ENCODE measurements at regions not wholly inside any gene's neighbourhood (a gene's known extent, or its start where the extent isn't known, plus 50 kb on each side); places are given as distances from the start of the nearest gene placed in this dataset.

DNA sequence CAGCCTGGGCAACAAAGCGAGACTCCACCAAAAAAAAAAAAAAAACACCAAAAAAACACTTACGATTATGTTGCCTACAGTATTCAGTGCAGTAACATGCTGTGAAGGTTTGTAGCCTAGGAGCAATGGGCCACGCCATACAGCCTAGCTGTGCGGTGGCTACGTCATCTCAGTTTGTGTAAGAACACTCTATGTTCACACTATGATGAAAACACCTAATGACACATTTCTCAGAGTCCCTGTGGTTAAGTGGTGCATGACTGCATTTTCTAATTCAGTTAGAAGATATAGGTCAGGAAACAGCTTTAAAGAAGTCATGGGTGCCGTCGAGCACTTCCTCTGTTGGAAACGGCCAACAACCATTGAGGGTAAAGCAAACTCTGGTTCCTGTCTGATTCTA, 75.7 kb upstream of the ANO1 start:
- no peak for DNase-seq

GRCh38 chr11:70005107-70005818, 72.9 kb upstream of the ANO1 start:
- DNase-seq = no peak

DNA sequence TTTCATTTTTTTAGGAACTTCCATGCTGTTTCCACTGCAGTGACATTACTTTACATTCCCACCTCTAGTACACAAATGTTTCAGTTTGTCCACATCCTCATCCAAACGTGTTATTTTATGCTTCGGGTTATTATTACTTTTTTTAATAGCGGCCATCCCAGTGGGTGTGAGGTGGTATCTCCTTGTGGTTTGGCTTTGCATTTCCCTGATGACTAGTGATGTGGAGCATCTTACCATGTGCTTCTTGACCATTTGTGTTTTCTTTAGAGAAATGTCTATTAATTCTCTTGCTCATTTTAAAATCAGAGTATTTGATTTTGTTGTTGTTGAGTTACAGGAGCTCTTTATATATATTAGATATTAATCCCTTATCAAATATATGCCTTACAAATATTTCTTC, 70.3 kb upstream of the ANO1 start:
- no peak for DNase-seq

DNA sequence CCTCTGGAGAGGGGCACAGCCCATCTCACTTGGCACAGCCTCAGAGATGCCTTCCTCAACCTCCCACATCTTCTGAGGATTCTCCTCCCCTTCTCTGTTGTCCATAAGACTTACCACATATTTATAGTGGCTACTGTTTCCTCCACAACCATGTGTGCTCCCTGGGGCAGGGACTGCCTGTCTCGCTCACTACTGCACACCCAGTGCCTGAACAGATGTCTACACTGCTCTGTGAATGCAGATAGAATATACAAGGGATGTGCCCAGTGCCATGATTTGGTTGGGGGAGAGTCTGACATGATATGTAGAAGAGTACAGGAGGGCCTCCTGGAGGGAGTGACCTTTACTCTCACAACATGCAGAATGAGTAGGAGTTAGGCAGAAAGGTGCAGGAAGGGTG, 67.3 kb upstream of the ANO1 start:
- DNase-seq = no peak

DNA sequence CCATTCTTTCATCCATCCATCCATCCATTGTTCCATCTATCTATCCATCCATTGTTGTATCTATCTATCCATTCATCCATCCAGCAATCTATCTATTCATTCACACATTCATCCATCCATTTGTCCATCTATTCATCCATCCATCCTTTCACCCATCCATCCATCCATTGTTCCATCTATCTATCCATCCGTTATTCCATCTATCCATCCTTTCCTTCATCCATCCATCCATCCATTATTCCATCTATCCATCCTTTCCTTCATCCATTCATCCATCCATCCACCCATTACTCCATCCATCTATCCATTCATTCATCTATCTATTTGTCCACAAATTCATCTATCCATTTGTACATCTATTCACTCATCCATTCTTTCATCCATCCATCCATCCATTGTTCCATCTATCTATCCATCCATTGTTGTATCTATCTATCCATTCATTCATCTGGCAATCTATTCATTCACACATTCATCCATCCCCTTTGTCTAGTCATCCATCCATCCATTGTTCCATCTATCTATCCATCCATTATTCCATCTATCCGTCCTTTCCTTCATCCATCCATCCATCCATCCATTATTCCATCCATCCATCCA, 65.9 kb upstream of the ANO1 start:
- no peak for DNase-seq

DNA sequence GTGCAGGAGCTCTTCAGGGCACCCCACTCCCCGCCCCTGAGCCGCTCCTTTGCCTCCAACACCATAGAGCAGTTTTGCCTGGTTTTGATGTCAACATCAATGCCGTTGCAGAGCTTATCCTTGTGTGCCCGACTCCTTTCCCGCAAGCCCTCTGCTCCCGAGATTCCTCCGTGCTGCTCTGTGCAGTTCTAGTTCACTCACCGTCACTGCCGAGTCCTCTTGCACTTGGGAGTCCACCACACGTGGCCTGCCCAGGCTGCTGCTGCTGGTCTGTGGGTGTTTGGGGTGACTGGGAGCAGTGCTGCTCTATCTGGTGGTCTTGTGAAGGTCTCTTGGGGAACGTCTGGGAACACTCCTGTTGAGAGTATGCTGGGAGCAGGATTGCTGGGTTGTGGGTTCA, 63.8 kb upstream of the ANO1 start:
- DNase-seq = no peak

DNA sequence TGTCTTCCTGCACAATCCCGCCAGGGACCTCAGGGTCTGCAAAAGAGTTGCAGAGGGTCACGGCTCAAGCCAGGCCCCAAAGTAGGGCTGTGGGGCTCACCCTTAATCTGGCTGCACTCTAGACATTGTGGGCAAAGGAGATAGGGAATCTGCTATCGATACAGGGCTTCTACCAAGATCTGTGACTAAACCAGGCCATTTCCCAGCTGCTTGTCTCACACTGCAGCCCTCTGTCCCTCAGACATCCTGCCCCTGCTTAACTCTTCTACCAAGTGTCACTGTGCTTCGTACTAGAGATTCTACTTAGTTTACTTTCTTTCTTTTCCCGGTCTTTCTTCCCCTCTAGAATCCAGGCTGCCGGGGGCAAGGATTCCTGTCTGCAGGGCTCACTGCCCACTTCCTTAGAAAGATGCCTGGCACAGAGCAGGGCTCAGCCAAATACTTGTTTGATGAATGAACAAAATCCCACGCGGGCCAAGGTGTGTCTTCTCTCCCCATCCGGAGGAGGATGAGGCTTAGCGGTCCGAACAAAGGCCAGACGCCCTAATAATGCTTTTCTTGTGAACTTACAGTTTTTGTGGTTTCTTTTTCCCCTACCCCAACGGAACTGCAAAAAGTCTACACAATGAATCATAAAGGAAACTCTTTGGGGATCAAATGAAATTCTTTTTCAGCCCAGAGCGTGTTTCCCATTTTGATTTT, 61.3 kb upstream of the ANO1 start:
- DNase-seq = no peak

GRCh38 chr11:70018816-70019215, 59.3 kb upstream of the ANO1 start:
- no peak for DNase-seq

DNA sequence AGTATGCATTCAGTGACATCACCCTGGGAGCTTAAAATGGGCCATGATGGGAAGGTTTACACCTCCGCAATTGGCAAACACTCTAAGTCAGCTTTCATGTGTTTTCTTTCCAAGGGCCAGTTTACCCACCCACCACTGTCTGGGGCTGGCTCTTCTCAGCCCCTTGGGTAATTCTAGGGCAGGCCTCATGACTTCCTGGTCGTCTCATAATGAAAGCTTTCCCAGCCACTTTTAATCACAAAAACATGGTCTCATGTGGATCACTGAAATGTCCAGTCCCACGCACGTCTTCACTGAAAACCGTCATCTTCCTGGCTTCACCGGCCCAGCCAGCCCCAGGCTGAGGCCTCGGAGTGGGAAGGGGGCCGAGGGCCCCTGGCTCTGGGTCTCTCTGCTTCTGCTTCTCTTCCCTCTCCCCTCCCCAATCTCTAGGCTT, 58.5 kb upstream of the ANO1 start:
- no peak for DNase-seq

DNA sequence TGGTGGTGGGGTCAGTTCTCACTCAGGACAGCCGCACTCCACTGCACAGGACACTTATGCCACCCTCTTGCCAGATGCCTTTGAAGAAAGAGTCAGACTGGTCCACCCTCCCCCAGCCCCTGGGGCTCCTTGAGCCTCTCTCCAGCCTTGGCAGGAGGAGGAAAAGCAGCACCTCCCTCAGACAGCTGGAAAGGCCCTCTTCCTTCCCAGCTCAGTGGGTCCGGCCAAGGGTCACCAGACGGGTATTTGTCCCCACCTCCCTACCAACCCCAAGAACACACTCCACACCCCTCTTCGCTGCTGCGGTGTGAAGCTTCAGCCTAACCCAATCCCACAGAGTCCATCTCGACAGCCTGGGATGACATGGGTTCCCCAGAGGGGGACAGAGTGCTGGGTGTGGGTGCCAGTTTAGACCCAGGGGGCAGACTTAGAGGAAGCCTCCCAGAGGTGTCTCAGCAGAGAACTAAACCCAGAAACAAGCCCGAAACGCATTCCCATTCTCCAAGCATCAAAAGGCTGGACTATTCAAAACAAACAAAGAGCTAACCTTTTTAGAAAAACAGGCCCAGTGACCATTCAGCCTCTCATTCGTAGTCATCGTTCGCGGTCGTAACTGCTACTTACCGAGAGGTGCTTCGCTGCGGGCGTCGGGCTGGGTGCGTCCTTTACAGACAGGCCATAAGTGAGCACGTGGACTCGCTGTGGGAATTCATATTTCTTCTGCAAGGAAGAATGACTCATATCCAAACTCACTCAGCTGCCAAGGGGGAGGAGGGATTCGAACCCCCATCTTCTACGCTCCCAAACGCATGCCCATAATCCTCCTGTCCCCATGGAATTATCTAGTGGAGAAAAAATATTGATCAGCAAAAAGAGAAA, 57.5 kb upstream of the ANO1 start:
- no peak for DNase-seq

DNA sequence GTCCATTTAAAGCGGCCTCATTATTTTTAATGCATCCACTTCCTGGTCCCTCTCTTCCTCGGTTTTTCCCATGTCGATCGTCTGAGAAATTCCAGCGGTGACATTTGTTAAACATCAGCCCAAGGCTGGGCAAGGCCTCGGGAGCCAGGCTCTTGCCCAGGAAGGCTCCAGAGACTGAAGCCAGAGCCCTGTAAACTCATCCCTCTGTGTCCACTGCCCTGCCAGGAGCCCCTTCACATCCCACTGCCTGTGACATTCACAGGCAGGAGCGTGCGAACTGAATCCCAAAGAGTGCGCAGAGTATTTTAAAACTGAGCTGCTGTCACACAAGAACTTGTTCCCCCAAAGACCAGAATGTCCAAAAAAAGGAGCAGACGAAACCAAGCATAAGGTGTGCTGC, 56.5 kb upstream of the ANO1 start:
- DNase-seq = no peak

- DNase-seq = no peak
Measured at GRCh38 chr11:70024036-70024772, 53.9 kb upstream of the ANO1 start.

- no peak for DNase-seq
Measured at GRCh38 chr11:70024773-70025045, 53.4 kb upstream of the ANO1 start.

GRCh38 chr11:70025308-70025707, 52.8 kb upstream of the ANO1 start:
- no peak for DNase-seq

- no peak for DNase-seq
Measured at GRCh38 chr11:70026012-70026411, 52.1 kb upstream of the ANO1 start.

DNA sequence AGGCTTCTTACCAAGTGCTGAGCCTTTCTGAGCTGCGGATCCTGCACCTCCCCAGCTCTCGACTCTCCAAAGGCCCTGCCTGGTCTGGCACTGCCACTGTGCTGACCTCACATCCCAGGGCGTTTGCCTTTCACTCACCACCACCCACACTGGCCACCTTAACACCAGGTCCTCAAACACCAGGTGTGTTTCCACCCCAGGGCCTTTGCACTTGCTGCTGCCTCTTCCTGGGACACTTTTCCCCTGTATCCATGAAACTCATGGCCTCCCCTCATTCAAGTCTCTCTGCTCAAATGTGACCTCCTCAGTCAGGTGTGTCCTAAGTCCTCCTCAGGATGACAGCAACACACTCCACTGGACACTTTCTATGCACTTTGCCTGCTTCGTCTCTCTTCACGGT, 51.4 kb upstream of the ANO1 start:
- no peak for DNase-seq

DNA sequence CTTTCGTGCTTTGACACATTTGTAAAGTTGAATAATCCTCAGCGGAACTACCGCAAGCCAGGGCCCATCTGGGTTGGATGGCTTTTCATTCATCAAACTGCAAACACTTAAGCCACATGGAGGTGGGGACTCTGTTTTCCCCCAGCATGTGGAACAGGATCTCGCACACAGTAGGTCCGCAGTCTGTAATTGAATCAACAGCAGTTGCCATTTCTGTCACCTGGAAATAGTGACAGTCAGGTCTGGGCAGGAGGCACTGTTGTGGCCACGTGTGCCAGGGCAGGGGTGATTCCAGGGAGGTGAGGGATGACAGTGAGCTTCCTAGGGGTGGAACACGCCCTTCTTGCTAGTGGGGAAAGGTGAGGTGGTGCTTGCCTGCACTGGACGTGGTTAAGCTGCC, 50.7 kb upstream of the ANO1 start:
- no peak for DNase-seq

GRCh38 chr11:70028147-70028855, 49.8 kb upstream of the ANO1 start:
- DNase-seq = no peak
